H1 (cell line): ENCODE measurements at regions not wholly inside any gene's neighbourhood (a gene's known extent, or its start where the extent isn't known, plus 50 kb on each side); places are given as distances from the start of the nearest gene placed in this dataset.
A peak's percentile ranks its signal among the peaks of the same experiment; 100 is the strongest.

Experiments used
- CTCF ChIA-PET: fragments of 300-600 bp; sonication (Branson Sonifier 250); formaldehyde crosslinking; loops from one replicate; lab custom pipeline; 2021; ENCODE audit not compliant: partially characterized antibody; lab: Charles Lee
- POLR2A ChIA-PET: fragments of 300-600 bp; sonication (Branson Sonifier 250); formaldehyde crosslinking; loops from one replicate; lab custom pipeline; 2021; ENCODE audit warnings: inconsistent platforms; ENCODE audit not compliant: partially characterized antibody; lab: Charles Lee
- DNase-seq, 2 experiments: peaks; one replicate each; pipeline versions ENCODE4 v3.0.0 to v3.0.0-alpha.2; 2010 to 2022; ENCODE audit warnings: low spot score in 2 of 2, low read depth in 1 of 2, mixed read lengths in 1 of 2
- FAIRE-seq: peaks from 2 replicates; lab custom pipeline; 2011; peaks lifted over from hg19 to GRCh38; lab: Jason Lieb, UNC
- H2AFZ ChIP-seq: 2 replicates; pipeline ENCODE4 v1.8.1; 2012; ENCODE audit warnings: low read length, inconsistent platforms
- H2AK5ac ChIP-seq: 2 replicates; pipeline ENCODE4 v1.6.1; 2013; ENCODE audit warnings: low read depth, low read length
- H2BK120ac ChIP-seq: replicated peaks from 2 replicates; pipeline ENCODE3; 2013; ENCODE audit warnings: low read depth, low read length, inconsistent platforms
- H2BK12ac ChIP-seq: 2 replicates; pipeline ENCODE4 v1.6.1; 2013; ENCODE audit warnings: low read depth, low read length
- H2BK15ac ChIP-seq: 2 replicates; pipeline ENCODE4 v1.6.1; 2013; ENCODE audit warnings: low read length
- H2BK20ac ChIP-seq: 2 replicates; pipeline ENCODE4 v1.6.1; 2013; ENCODE audit warnings: low read length
- H2BK5ac ChIP-seq: 2 replicates; pipeline ENCODE4 v1.6.1; 2013; ENCODE audit warnings: low read depth, low read length
- H3K14ac ChIP-seq: 2 replicates; pipeline ENCODE4 v1.6.1; 2013; ENCODE audit warnings: inconsistent platforms; ENCODE audit not compliant: insufficient read length
- H3K18ac ChIP-seq: 2 replicates; pipeline ENCODE4 v1.6.1; 2013; ENCODE audit warnings: low read length; ENCODE audit errors: extremely low read depth
- H3K23ac ChIP-seq: 2 replicates; pipeline ENCODE4 v1.6.1; 2013; ENCODE audit warnings: inconsistent platforms; ENCODE audit not compliant: insufficient read length
- H3K23me2 ChIP-seq: 2 replicates; pipeline ENCODE4 v1.6.1; 2013; ENCODE audit warnings: low read depth, low read length
- H3K27ac ChIP-seq: 2 replicates; pipeline ENCODE4 v1.6.1; 2011; ENCODE audit warnings: low read depth, low read length, inconsistent platforms
- H3K27me3 ChIP-seq, 4 experiments: replicated peaks in 1 of 4; 1 replicate in 1 of 4; 2 replicates in 3 of 4; pipeline versions ENCODE4 v1.6.1 to v1.8.1; 2011 to 2013; ENCODE audit warnings: low read length in 3 of 4, mild to moderate bottlenecking in 3 of 4, inconsistent platforms in 2 of 4, mixed read lengths in 2 of 4, moderate library complexity in 1 of 4; ENCODE audit not compliant: control insufficient read depth in 3 of 4, insufficient read depth in 3 of 4; ENCODE audit errors: extremely low read depth in 1 of 4
- H3K36me3 ChIP-seq, 4 experiments: 2 replicates each; pipeline versions ENCODE4 v1.6.1 to v1.8.1; 2011 to 2013; ENCODE audit warnings: mild to moderate bottlenecking in 4 of 4, low read length in 3 of 4, moderate library complexity in 2 of 4, control low read depth in 1 of 4, inconsistent platforms in 1 of 4; ENCODE audit not compliant: insufficient read depth in 4 of 4, control insufficient read depth in 2 of 4
- H3K4ac ChIP-seq: replicated peaks from 2 replicates; pipeline ENCODE3; 2013; ENCODE audit warnings: low read length, low read depth, mixed read lengths, inconsistent platforms; ENCODE audit not compliant: insufficient read length
- H3K4me1 ChIP-seq, 4 experiments: replicated peaks in 1 of 4; 1 replicate in 1 of 4; 2 replicates in 3 of 4; pipeline versions ENCODE4 v1.6.1 to v1.8.1; 2011 to 2013; ENCODE audit warnings: low read length in 3 of 4, inconsistent platforms in 2 of 4, mixed read lengths in 1 of 4; ENCODE audit not compliant: insufficient read depth in 4 of 4, control insufficient read depth in 3 of 4
- H3K4me2 ChIP-seq, 2 experiments: 2 replicates each; pipeline versions ENCODE4 v1.6.1 to v1.8.1; 2011 to 2013; ENCODE audit warnings: low read depth in 2 of 2, low read length in 2 of 2, control low read depth in 1 of 2, inconsistent platforms in 1 of 2, mild to moderate bottlenecking in 1 of 2; ENCODE audit not compliant: insufficient read depth in 1 of 2
- H3K4me3 ChIP-seq, 4 experiments: fragments of 200-600, 300-600 bp in 1 of 4; sonication (generic), shearing (Covaris generic), sonication (Bioruptor Twin) in 1 of 4; 2 replicates each; pipeline versions ENCODE4 v1.5.1 to v1.8.1; 2011 to 2016; ENCODE audit warnings: low read length in 4 of 4, low read depth in 3 of 4, control low read depth in 2 of 4, inconsistent platforms in 2 of 4, mild to moderate bottlenecking in 2 of 4, mixed read lengths in 1 of 4, moderate library complexity in 1 of 4; ENCODE audit not compliant: insufficient read depth in 2 of 4; ENCODE audit errors: extremely low read depth in 1 of 4
- H3K56ac ChIP-seq: replicated peaks from 2 replicates; pipeline ENCODE3; 2013; ENCODE audit warnings: low read depth, mild to moderate bottlenecking, mixed read lengths, low read length, inconsistent platforms; ENCODE audit not compliant: insufficient read length
- H3K79me1 ChIP-seq: 2 replicates; pipeline ENCODE4 v1.6.1; 2013; ENCODE audit warnings: low read depth, low read length, control low read depth
- H3K79me2 ChIP-seq, 2 experiments: 2 replicates each; pipeline versions ENCODE4 v1.6.1 to v1.8.1; 2012 to 2013; ENCODE audit warnings: low read length in 2 of 2, mild to moderate bottlenecking in 2 of 2, inconsistent platforms in 1 of 2; ENCODE audit not compliant: insufficient read depth in 2 of 2, control insufficient read depth in 1 of 2
- H3K9ac ChIP-seq, 4 experiments: replicated peaks in 1 of 4; 1 replicate in 1 of 4; 2 replicates in 3 of 4; pipeline versions ENCODE4 v1.6.1 to v1.8.1; 2011 to 2013; ENCODE audit warnings: low read depth in 3 of 4, low read length in 3 of 4, control low read depth in 2 of 4, mild to moderate bottlenecking in 2 of 4, moderate library complexity in 2 of 4, inconsistent platforms in 1 of 4; ENCODE audit errors: extremely low read depth in 1 of 4
- H3K9me3 ChIP-seq, 2 experiments: 2 replicates each; pipeline versions ENCODE4 v1.6.1 to v1.8.1; 2012 to 2013; ENCODE audit warnings: mild to moderate bottlenecking in 2 of 2, moderate library complexity in 2 of 2, control low read depth in 1 of 2, inconsistent platforms in 1 of 2, low read depth in 1 of 2, low read length in 1 of 2, mixed read lengths in 1 of 2; ENCODE audit not compliant: insufficient read depth in 2 of 2
- H4K20me1 ChIP-seq, 2 experiments: replicated peaks in 1 of 2; 2 replicates each; pipeline versions ENCODE3 to v1.8.1; 2011 to 2013; ENCODE audit warnings: inconsistent platforms in 2 of 2, low read length in 2 of 2, mild to moderate bottlenecking in 1 of 2; ENCODE audit not compliant: insufficient read depth in 2 of 2, control insufficient read depth in 1 of 2
- H4K5ac ChIP-seq: 2 replicates; pipeline ENCODE4 v1.6.1; 2013; ENCODE audit warnings: low read length, low read depth, mixed read lengths, inconsistent platforms; ENCODE audit not compliant: insufficient read length
- H4K8ac ChIP-seq: 2 replicates; pipeline ENCODE4 v1.8.0; 2013; ENCODE audit warnings: mild to moderate bottlenecking, moderate library complexity, low read length, inconsistent platforms; ENCODE audit not compliant: insufficient read depth; ENCODE audit errors: extremely low read depth
- H4K91ac ChIP-seq: replicated peaks from 2 replicates; pipeline ENCODE3; 2013; ENCODE audit warnings: low read length, mixed read lengths, inconsistent platforms; ENCODE audit not compliant: insufficient read length
- RNF2 ChIP-seq: fragments of 200-900, 300-1000 bp; sonication (generic); IDR thresholded peaks from 2 replicates; pipeline ENCODE4 v1.7.1; 2016; ENCODE audit warnings: borderline replicate concordance, low read depth, mild to moderate bottlenecking, antibody characterized with exemption, low read length; ENCODE audit not compliant: poor library complexity, severe bottlenecking; ENCODE audit errors: missing control alignments
- WGBS, 2 experiments: shearing (Covaris generic) in 1 of 2; methylation state at CpG; one replicate each; pipeline versions ENCODE4 v1.1.6 to v1.1.7; 2013 to 2015; ENCODE audit warnings: low lambda C conversion rate in 2 of 2, mixed read lengths in 2 of 2, inconsistent platforms in 1 of 2, low coverage in 1 of 2, missing lambda C conversion rate in 1 of 2; ENCODE audit not compliant: insufficient replicate concordance in 2 of 2, insufficient coverage in 1 of 2, insufficient read length in 1 of 2; ENCODE audit errors: extremely low coverage in 1 of 2, missing lambda C conversion rate in 1 of 2; 5-methylcytosine and 5-hydroxymethylcytosine counted together
- TF ChIP-seq, protein P1 (sequence below): IDR thresholded peaks from 2 replicates; pipeline ENCODE4 v1.6.1; 2012; ENCODE audit warnings: inconsistent platforms
- TF ChIP-seq, protein P2 (sequence below): IDR thresholded peaks from 2 replicates; pipeline ENCODE4 v1.6.1; 2012; ENCODE audit warnings: inconsistent platforms

DNA sequence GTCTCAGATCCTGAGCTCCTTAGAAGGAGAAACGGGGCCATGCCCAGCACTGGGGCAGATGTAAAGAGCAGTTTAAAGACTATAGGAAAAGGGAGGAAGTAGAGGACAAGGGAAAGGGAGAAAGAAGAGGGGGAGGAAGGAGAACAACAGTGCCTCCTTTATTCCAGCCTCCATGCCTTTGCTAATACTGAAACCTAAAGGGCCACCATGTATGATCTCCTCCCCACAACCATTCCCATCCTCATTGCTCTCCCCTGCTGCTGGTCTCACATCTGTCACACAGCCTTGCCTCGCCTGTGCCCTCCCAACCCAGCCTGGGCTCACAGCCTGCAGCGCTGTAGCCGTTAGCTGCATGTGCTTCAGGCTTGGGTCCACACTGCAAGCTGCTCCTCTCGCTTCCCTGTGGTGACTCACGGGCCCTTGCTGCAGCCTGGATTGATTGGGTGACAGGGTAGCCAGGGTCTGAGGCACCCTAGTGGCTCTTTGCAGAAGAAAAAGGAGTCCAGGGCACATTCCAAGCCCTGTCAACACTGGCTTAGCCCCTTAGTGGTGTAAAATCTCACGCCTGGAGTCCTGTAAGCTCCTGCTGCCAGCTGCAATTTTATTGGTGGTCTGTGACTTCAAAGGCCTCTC is 281.9 kb downstream of the SRBD1 start:
- DNase-seq, result no peak
- Histone ChIP-seq H3K27me3 (no peaks in the 10 kb centered on the region; a peak in 1 of 7 replicates), H3K4me1 (peaks cover 0 to 5% (median 3%) of the 10 kb centered on the region in 4 experiments; a peak in 3 of 7 replicates), H2AFZ (peak overlapping the region; percentile 1; the same call in 1 of the 2 replicates), H4K20me1 (no peaks in the 10 kb centered on the region), H3K23ac (no peak overlapping the region), H3K4me3 (no peak overlapping the region), H3K4me2 (no peak overlapping the region), H4K91ac (peak overlapping the region; percentile 29), H3K14ac (no peak overlapping the region), H2BK20ac (no peak overlapping the region), H2BK12ac (no peak overlapping the region; the same call in 1 of the 2 replicates), H3K9me3 (no peaks in the 10 kb centered on the region), H3K56ac (no peak overlapping the region), H3K18ac (no peak overlapping the region), H3K79me2 (no peaks in the 10 kb centered on the region), H2BK5ac (no peak overlapping the region), H3K79me1 (no peaks in the 10 kb centered on the region), H3K27ac (no peak overlapping the region), H4K8ac (no peak overlapping the region), H2AK5ac (no peak overlapping the region), H2BK120ac (no peak overlapping the region), H3K9ac (no peak overlapping the region), H3K36me3 (no peaks in the 10 kb centered on the region), H4K5ac (no peak overlapping the region), H2BK15ac (no peak overlapping the region), H3K23me2 (no peaks in the 10 kb centered on the region), H3K4ac (no peak overlapping the region)
- WGBS, 2 experiments, result 90% methylated on average over 7 of the region's 7 CpGs; no CpG with 5 or more reads in 1 of the 2 experiments
- FAIRE-seq, result no peak
- CTCF ChIA-PET, result interaction anchor here (1.0 to 2.3 kb wide), 3 partner anchors 10 to 344 kb away, joined by 4 to 8 read pairs (median 6); no protein-coding TSS in a partner anchor
- POLR2A ChIA-PET, result no interaction called here
- TF ChIP-seq, protein P1, sequence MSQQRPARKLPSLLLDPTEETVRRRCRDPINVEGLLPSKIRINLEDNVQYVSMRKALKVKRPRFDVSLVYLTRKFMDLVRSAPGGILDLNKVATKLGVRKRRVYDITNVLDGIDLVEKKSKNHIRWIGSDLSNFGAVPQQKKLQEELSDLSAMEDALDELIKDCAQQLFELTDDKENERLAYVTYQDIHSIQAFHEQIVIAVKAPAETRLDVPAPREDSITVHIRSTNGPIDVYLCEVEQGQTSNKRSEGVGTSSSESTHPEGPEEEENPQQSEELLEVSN, result peak; percentile 62
- TF ChIP-seq RNF2, result no peak
- TF ChIP-seq, protein P2, sequence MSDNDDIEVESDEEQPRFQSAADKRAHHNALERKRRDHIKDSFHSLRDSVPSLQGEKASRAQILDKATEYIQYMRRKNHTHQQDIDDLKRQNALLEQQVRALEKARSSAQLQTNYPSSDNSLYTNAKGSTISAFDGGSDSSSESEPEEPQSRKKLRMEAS, result peak; percentile 66
